Calu3 (cell line): ENCODE measurements at regions not wholly inside any gene's neighbourhood (a gene's known extent, or its start where the extent isn't known, plus 50 kb on each side); places are given as distances from the start of the nearest gene placed in this dataset.

Experiments used
- BruUV-seq: library from RNA; stranded (reverse); fragments of 400-500 nt; replicated peaks from 2 replicates; lab custom pipeline; 2021; lab: Mats Ljungman, UMichigan
- CTCF ChIA-PET: fragments of 300-600 bp; sonication (Branson Sonifier 250); formaldehyde crosslinking; loops from one replicate; lab custom pipeline; 2022; ENCODE audit warnings: antibody characterized with exemption; lab: Charles Lee
- DNase-seq: peaks from one replicate; pipeline ENCODE4 v3.0.0; 2022
- H3K27ac Mint-ChIP-seq: one replicate; pipeline ENCODE4 v1.8.0; 2022; ENCODE audit warnings: mixed read lengths; ENCODE audit not compliant: unreplicated experiment
- H3K27me3 Mint-ChIP-seq: one replicate; pipeline ENCODE4 v1.8.0; 2022; ENCODE audit warnings: mixed read lengths; ENCODE audit not compliant: unreplicated experiment
- H3K36me3 Mint-ChIP-seq: one replicate; pipeline ENCODE4 v1.8.0; 2022; ENCODE audit warnings: mild to moderate bottlenecking, moderate library complexity, mixed read lengths; ENCODE audit not compliant: insufficient read depth, unreplicated experiment
- H3K4me1 Mint-ChIP-seq: one replicate; pipeline ENCODE4 v1.8.0; 2022; ENCODE audit warnings: mild to moderate bottlenecking, low read depth, mixed read lengths; ENCODE audit not compliant: unreplicated experiment
- H3K4me3 Mint-ChIP-seq: one replicate; pipeline ENCODE4 v1.8.0; 2022; ENCODE audit warnings: mild to moderate bottlenecking, low read depth, moderate library complexity, mixed read lengths; ENCODE audit not compliant: unreplicated experiment
- H3K9me3 Mint-ChIP-seq: one replicate; pipeline ENCODE4 v1.8.0; 2022; ENCODE audit warnings: low read depth, mixed read lengths; ENCODE audit not compliant: unreplicated experiment
- CTCF ChIP-seq: fragments of 200-600 bp; IDR thresholded peaks from one replicate; pipeline ENCODE4 v1.8.0; 2022; ENCODE audit warnings: antibody characterized with exemption; ENCODE audit not compliant: unreplicated experiment
- intact Hi-C: fragments of 100-400 bp; cut with micrococcal nuclease; formaldehyde crosslinking; loops from one replicate; pipeline ENCODE4 v1.10.0; 2022; ENCODE audit not compliant: unreplicated experiment

DNA sequence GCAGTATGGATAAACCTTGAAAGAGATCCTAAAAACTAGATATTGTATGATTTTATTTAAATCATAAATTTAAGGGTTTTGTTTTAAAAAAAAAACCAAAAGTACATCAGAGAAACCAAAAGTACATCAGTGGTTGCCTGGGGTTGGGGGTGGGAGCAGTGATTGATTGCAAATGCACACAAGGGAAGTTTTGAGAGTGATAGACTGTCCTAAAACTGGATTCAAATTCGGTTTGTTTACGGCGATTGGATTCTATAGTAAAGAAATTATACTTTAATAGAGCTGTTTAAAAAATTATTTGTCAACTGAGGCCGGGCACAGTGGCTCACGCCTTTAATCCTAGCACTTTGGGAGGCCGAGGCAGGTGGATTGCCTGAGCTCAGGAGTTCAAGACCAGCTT, 179.8 kb downstream of the METTL4 start:
- no TSS peak for BruUV-seq
- no peak overlapping the region for H3K4me3 Mint-ChIP-seq
- H3K27ac Mint-ChIP-seq = no peak overlapping the region
- intact Hi-C loops = no loop called here
- TF ChIP-seq CTCF = no peak
- peaks cover 3% of the 10 kb centered on the region for H3K9me3 Mint-ChIP-seq
- H3K27me3 Mint-ChIP-seq = no peaks in the 10 kb centered on the region
- CTCF ChIA-PET = no interaction called here
- H3K4me1 Mint-ChIP-seq = peaks cover 23% of the 10 kb centered on the region
- DNase-seq = no peak
- H3K36me3 Mint-ChIP-seq = peaks cover 5% of the 10 kb centered on the region

GRCh38 chr18:2392446-2392845, 178.9 kb downstream of the METTL4 start:
- Mint-ChIP-seq H3K27me3 (no peaks in the 10 kb centered on the region), H3K9me3 (no peaks in the 10 kb centered on the region), H3K4me3 (no peak overlapping the region), H3K4me1 (peaks cover 28% of the 10 kb centered on the region), H3K27ac (no peak overlapping the region), H3K36me3 (peaks cover 5% of the 10 kb centered on the region)
- DNase-seq = no peak
- intact Hi-C loops = no loop called here
- no peak for TF ChIP-seq CTCF
- CTCF ChIA-PET = no interaction called here
- no TSS peak for BruUV-seq

DNA sequence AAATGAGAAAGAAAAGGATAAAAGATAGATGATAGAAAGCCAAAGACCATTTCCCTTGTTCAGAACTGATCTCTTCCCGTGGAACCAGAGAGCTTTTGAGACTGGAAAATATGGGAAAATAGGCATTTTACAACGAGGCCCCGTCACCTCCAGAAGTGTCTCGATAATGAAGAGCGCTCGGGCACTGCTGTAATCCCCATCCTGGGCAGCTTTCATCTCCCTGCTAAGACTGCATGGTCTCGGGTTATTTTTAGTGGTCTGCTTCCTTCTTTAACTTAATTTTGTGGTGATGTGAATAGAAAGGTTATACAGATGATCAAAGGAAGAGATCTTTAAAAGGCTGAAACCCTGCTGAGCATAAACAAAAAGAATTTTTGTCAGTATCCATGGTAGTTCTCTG, 176.6 kb downstream of the METTL4 start:
- DNase-seq = no peak
- no peak overlapping the region for H3K4me3 Mint-ChIP-seq
- H3K27me3 Mint-ChIP-seq = no peaks in the 10 kb centered on the region
- no peaks in the 10 kb centered on the region for H3K9me3 Mint-ChIP-seq
- CTCF ChIA-PET = no interaction called here
- TF ChIP-seq CTCF = no peak
- peaks cover 28% of the 10 kb centered on the region for H3K4me1 Mint-ChIP-seq
- no TSS peak for BruUV-seq
- intact Hi-C loops = no loop called here
- peak overlapping the region; percentile 23 for H3K27ac Mint-ChIP-seq
- H3K36me3 Mint-ChIP-seq = peaks cover 5% of the 10 kb centered on the region

DNA sequence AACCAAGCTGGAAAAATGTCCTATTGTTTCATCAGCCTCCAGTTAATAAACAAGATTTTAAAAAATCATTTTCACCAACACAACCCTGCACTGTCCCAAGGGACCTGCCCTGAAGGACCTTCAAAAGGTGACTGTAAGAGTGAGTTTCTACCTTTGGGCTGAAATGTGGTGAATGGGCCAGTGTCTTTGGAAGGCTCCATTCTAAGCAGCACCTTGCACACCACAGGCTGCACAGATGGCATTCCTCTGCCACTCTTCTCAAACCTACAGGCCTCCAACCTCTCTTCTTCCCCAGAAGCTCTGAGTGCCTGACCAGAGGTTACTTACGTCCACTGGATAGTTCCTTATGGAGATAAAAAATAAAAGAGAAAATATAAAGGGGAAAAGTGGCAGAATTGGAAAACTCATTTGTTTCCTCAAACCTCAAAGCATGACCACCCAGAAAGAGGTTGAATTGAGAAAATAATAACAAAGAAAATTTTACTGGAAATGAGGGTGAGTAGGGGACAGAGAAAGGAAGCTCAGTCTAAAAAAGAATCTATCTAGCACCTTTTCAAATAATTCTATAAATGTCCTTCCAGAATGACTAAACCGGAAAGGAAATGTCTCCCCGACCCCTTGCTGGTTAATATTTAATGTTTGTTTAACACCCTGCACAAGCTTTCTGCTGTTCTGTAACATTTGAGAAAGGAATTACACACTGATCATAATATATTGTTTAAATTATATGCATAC, 175.7 kb downstream of the METTL4 start:
- peaks cover 5% of the 10 kb centered on the region for H3K36me3 Mint-ChIP-seq
- H3K27ac Mint-ChIP-seq = peak overlapping the region; percentile 79
- DNase-seq = no peak
- no peaks in the 10 kb centered on the region for H3K27me3 Mint-ChIP-seq
- H3K4me1 Mint-ChIP-seq = peaks cover 28% of the 10 kb centered on the region
- no peak for TF ChIP-seq CTCF
- H3K4me3 Mint-ChIP-seq = no peak overlapping the region
- intact Hi-C loops = no loop called here
- BruUV-seq = no TSS peak
- CTCF ChIA-PET = interaction anchor here (0.5 to 0.6 kb wide), 2 partner anchors 224 to 1144 kb away, joined by 3 read pairs; no protein-coding TSS in a partner anchor
- no peaks in the 10 kb centered on the region for H3K9me3 Mint-ChIP-seq
